Suprapubic skin (tissue), 4 donors: ENCODE measurements at regions not wholly inside any gene's neighbourhood (a gene's known extent, or its start where the extent isn't known, plus 50 kb on each side); places are given as distances from the start of the nearest gene placed in this dataset.

Source experiments
- DNase-seq, 2 donors: peaks; one replicate each; pipeline ENCODE4 v3.0.0-alpha.2; 2019; ENCODE audit warnings: low spot score in 2 of 2
- H3K27ac ChIP-seq: fragments of 200-600 bp; sonication (generic); one replicate; pipeline ENCODE4 v1.5.1; 2019
- H3K27me3 ChIP-seq: fragments of 200-600 bp; sonication (generic); one replicate; pipeline ENCODE4 v1.5.1; 2019
- H3K36me3 ChIP-seq: fragments of 200-600 bp; sonication (generic); one replicate; pipeline ENCODE4 v1.5.1; 2019
- H3K4me1 ChIP-seq: fragments of 200-600 bp; sonication (generic); one replicate; pipeline ENCODE4 v1.5.1; 2019
- H3K4me3 ChIP-seq: fragments of 200-600 bp; sonication (generic); one replicate; pipeline ENCODE4 v1.5.1; 2019; ENCODE audit warnings: mild to moderate bottlenecking
- H3K9me3 ChIP-seq: fragments of 200-600 bp; sonication (generic); one replicate; pipeline ENCODE4 v1.5.1; 2019
- CTCF ChIP-seq, 2 donors: fragments of 200-600 bp in 1 of 2; fragments of 450-650 bp in 1 of 2; sonication (generic) in 1 of 2; IDR thresholded peaks; one replicate each; pipeline ENCODE4 v1.5.1; 2016 to 2019; ENCODE audit warnings: antibody characterized with exemption in 2 of 2, mild to moderate bottlenecking in 1 of 2, moderate library complexity in 1 of 2
- EP300 ChIP-seq: sonication (generic); formaldehyde crosslinking; IDR thresholded peaks from one replicate; pipeline ENCODE4 v1.6.1; 2017; ENCODE audit warnings: antibody characterized with exemption
- POLR2A ChIP-seq, 2 donors: fragments of 450-650 bp; IDR thresholded peaks; one replicate each; pipeline ENCODE4 v1.6.1; 2017; ENCODE audit warnings: antibody characterized with exemption in 2 of 2, mild to moderate bottlenecking in 2 of 2, moderate library complexity in 2 of 2
- POLR2AphosphoS5 ChIP-seq, 3 donors: sonication (generic); formaldehyde crosslinking; IDR thresholded peaks; one replicate each; pipeline ENCODE4 v1.6.1; 2017; ENCODE audit warnings: antibody characterized with exemption in 3 of 3
- WGBS: methylation state at CpG from one replicate; pipeline ENCODE4 v1.1.5; 2018; 5-methylcytosine and 5-hydroxymethylcytosine counted together

GRCh38 chr1:72355899-72356298 is 73.6 kb upstream of the NEGR1 start:
- no peak for TF ChIP-seq POLR2AphosphoS5 (IDR thresholded peaks at IDR 0.05)
- H3K4me3 ChIP-seq = no peak overlapping the region
- no peak for DNase-seq
- WGBS = 94% methylated on average over 3 of the region's 3 CpGs
- H3K4me1 ChIP-seq = no peaks in the 10 kb centered on the region
- no peaks in the 10 kb centered on the region for H3K9me3 ChIP-seq
- H3K36me3 ChIP-seq = no peaks in the 10 kb centered on the region
- no peaks in the 10 kb centered on the region for H3K27me3 ChIP-seq
- no peak overlapping the region for H3K27ac ChIP-seq

- H3K4me3 ChIP-seq = no peak overlapping the region
- no peaks in the 10 kb centered on the region for H3K9me3 ChIP-seq
- no CpG with 5 or more reads among the region's 1 CpG for WGBS
- TF ChIP-seq POLR2AphosphoS5 (IDR thresholded peaks at IDR 0.05) (no peak), EP300 (no peak), CTCF (IDR thresholded peaks at IDR 0.05) (no peak), POLR2A (IDR thresholded peaks at IDR 0.05) (no peak)
- DNase-seq = no peak
- H3K27me3 ChIP-seq = no peaks in the 10 kb centered on the region
- no peaks in the 10 kb centered on the region for H3K4me1 ChIP-seq
- H3K27ac ChIP-seq = no peak overlapping the region
- no peaks in the 10 kb centered on the region for H3K36me3 ChIP-seq
These were observed 59.3 kb upstream of the NEGR1 start for GRCh38 chr1:72341661-72342060.

GRCh38 chr1:72336776-72337175 is 54.4 kb upstream of the NEGR1 start:
- H3K4me3 ChIP-seq = no peak overlapping the region
- TF ChIP-seq CTCF (IDR thresholded peaks at IDR 0.05) = no peak
- no peak for TF ChIP-seq EP300
- no peak for TF ChIP-seq POLR2AphosphoS5 (IDR thresholded peaks at IDR 0.05)
- no peak for TF ChIP-seq POLR2A (IDR thresholded peaks at IDR 0.05)
- H3K27me3 ChIP-seq = no peaks in the 10 kb centered on the region
- H3K4me1 ChIP-seq = no peaks in the 10 kb centered on the region
- H3K9me3 ChIP-seq = no peaks in the 10 kb centered on the region
- no peaks in the 10 kb centered on the region for H3K36me3 ChIP-seq
- no peak overlapping the region for H3K27ac ChIP-seq
- no CpG with 5 or more reads among the region's 1 CpG for WGBS
- DNase-seq = no peak
